Left forelimb (tissue), 1 donor: ENCODE measurements at regions not wholly inside any gene's neighbourhood (a gene's known extent, or its start where the extent isn't known, plus 50 kb on each side); places are given as distances from the start of the nearest gene placed in this dataset.

Experiments used
- DNase-seq: peaks from one replicate; pipeline ENCODE4 v3.0.0-alpha.2; 2018; ENCODE audit warnings: low spot score

GRCh38 chr20:40449974-40450616 is 238.9 kb downstream of the MAFB start:
- no peak for DNase-seq

GRCh38 chr20:40449144-40449690 is 239.8 kb downstream of the MAFB start:
- no peak for DNase-seq

GRCh38 chr20:40446888-40447287 is 242.1 kb downstream of the MAFB start:
- DNase-seq, result no peak

- no peak for DNase-seq
Measured at GRCh38 chr20:40444516-40444915, 244.5 kb downstream of the MAFB start.

GRCh38 chr20:40443753-40444152 is 245.3 kb downstream of the MAFB start:
- no peak for DNase-seq

GRCh38 chr20:40442181-40442963 is 246.7 kb downstream of the MAFB start:
- DNase-seq, result no peak

- DNase-seq, result no peak
Measured at GRCh38 chr20:40441771-40442170, 247.3 kb downstream of the MAFB start.

- no peak for DNase-seq
Measured at GRCh38 chr20:40438161-40438830, 250.7 kb downstream of the MAFB start.

GRCh38 chr20:40436011-40436410 is 253.0 kb downstream of the MAFB start:
- no peak for DNase-seq

- DNase-seq, result no peak
Measured at GRCh38 chr20:40435146-40435895, 253.7 kb downstream of the MAFB start.

- no peak for DNase-seq
Measured at GRCh38 chr20:40434122-40434521, 254.9 kb downstream of the MAFB start.

GRCh38 chr20:40433341-40433861 is 255.6 kb downstream of the MAFB start:
- no peak for DNase-seq

- DNase-seq, result no peak
Measured at GRCh38 chr20:40431611-40432010, 257.4 kb downstream of the MAFB start.

GRCh38 chr20:40431112-40431511 is 257.9 kb downstream of the MAFB start:
- no peak for DNase-seq

- DNase-seq, result no peak
Measured at GRCh38 chr20:40427026-40427425, 262.0 kb downstream of the MAFB start.

- DNase-seq, result no peak
Measured at GRCh38 chr20:40424695-40425094, 264.3 kb downstream of the MAFB start.

- no peak for DNase-seq
Measured at GRCh38 chr20:40422656-40423055, 266.4 kb downstream of the MAFB start.

- no peak for DNase-seq
Measured at GRCh38 chr20:40416274-40416673, 272.8 kb downstream of the MAFB start.

- DNase-seq, result no peak
Measured at GRCh38 chr20:40414843-40415615, 274.0 kb downstream of the MAFB start.

- DNase-seq, result no peak
Measured at GRCh38 chr20:40410028-40410427, 279.0 kb downstream of the MAFB start.

- DNase-seq, result no peak
Measured at GRCh38 chr20:40397467-40397866, 291.6 kb downstream of the MAFB start.
